NCI-H2081 treated with DMSO at 0.1 percent for 48 hours (cell line): ENCODE measurements at regions not wholly inside any gene's neighbourhood (a gene's known extent, or its start where the extent isn't known, plus 50 kb on each side); places are given as distances from the start of the nearest gene placed in this dataset.
"Not testable (repeated sequence)": the region's sequence is repeated elsewhere in the genome, so short reads cannot be mapped to it uniquely, and the experiment has no call there.

ENCODE experiments used
- DNase-seq: peaks from one replicate; lab custom pipeline; 2025; lab: John Stamatoyannopoulos, UW

DNA sequence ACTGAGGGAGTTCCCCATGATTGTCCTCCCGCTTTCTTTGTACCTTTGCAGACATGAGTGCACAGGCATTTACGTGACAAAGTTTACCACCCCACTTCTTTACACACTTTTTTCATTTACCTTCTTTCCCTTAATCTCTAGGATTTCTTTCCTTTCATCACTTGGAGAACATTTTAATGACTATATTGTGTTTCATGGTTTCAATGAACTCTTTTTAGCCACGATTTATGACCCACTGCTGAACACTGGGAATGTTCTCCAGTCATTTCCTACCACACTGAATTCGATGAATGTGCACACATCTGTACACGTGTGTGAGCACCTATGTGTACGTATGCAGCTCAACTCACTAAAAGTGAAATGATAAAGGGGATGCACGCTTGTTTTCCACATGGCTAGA, 371.7 kb upstream of the IGFBP3 start:
- no peak for DNase-seq

GRCh38 chr7:46291601-46292150, 370.6 kb upstream of the IGFBP3 start:
- DNase-seq, result no peak

DNA sequence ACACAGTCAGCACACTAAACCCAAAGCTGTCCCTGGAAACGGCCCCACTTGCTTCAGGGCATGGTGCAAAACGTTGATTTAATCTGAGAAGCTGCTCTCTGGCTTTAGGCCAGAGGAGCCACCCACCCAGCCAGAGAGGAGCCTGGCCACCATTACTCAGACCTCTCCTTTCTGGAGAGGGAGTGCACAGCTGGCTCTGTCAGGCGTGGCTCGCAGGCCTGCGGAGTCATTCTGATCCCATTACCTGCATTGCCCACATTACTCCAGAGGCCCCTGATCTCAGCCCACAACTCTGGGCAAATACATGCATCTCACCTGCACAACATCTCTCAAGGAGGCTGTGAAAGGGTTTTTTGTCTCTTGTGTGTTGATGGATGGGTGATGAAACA, 370.0 kb upstream of the IGFBP3 start:
- no peak for DNase-seq

- no peak for DNase-seq
Observed at GRCh38 chr7:46290374-46291049, 369.4 kb upstream of the IGFBP3 start.

GRCh38 chr7:46288861-46289260, 367.8 kb upstream of the IGFBP3 start:
- no peak for DNase-seq

GRCh38 chr7:46288010-46288409, 366.9 kb upstream of the IGFBP3 start:
- no peak for DNase-seq

DNA sequence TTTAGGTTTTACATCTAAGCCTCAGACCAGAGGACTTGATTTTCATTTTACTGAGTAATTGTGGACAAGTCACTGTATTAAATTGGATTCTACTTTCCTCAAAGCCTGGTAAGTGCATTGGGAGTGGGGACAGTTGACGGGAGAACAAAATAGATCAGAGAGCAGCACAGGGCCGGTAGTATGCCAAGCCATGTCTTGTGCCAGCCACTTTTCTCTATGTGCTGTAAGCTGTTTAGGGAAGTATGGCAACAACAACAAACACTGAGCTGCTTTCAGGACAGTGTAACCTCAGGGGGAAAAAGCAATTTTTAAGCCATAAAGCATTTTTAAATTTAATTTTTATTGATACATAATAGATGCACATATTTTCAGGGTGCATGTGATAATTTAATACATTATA, 365.9 kb upstream of the IGFBP3 start:
- DNase-seq, result no peak

DNA sequence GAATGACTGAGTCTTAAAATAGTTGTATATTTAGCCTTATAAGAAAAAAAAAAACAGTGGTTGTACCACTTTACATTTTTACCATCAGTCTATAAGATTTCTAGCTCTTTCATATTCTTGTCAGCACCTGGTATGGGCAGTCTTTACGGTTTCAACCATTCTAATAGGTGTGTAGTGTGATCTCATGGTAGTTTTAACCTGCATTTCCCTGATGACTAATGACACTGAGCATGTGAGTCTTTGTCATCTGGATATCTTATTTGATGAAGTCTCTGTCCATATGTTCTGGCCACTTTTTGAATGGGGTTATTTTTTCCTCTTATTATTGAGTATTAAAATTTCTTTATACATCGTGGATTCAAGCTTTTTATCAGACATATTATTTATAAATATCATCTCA, 365.3 kb upstream of the IGFBP3 start:
- no peak for DNase-seq

DNA sequence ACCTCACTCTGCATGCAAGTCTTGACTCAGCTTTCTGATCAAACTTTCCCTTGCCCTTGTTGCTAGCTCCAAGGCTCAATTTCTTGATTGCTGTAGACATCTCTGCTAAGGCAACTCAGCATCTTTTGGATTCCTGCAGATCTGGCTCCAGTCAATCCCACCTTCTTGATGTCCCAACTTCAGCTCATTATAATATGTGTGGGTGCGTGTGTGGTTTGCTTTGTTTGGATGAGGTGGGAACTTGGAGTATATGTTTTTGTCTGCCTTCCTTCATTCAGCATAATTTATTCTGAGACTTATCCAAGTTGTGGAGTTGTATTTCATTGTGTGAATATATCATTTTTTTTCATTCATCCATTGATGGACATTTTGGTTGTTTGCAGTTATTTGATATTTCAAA, 364.8 kb upstream of the IGFBP3 start:
- DNase-seq, result no peak

DNA sequence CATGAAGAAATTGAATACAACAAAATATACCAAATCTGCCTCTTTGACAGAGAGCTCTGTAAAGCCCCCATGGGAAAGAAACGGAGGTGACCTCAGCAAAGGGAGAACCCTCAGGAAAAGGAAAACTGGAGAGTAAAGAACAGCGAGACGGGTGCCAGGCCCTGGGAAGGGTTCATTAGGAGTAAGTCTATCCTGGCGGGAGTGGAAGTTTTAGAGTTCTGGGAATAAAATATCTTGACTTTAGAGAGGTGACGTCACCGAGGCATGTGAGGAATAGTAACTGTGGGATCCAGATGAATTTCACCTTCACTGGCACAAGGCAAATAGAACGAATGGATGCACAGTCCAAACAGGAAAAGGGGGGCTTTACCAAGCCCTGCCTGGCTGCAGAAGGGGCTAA, 362.8 kb upstream of the IGFBP3 start:
- DNase-seq, result no peak

DNA sequence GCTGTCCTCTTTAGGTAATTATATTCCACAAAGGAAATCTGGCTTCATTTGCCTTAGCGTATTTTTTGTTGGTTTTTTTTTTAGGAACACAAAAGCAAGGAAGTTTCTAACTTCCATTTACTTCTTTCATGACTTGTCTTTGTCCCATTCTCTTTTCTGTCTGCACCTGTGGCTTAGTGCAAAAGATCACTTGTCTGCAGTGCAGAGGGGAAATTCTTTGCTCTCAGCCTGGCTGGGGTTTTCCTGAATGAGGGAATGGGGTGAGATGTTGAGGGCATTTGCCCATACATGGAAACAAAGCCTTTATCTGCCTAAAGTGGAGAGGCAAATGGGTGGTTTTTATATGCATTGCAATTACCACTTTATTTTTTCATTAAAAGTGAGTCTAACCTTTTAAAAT, 361.1 kb upstream of the IGFBP3 start:
- no peak for DNase-seq

DNA sequence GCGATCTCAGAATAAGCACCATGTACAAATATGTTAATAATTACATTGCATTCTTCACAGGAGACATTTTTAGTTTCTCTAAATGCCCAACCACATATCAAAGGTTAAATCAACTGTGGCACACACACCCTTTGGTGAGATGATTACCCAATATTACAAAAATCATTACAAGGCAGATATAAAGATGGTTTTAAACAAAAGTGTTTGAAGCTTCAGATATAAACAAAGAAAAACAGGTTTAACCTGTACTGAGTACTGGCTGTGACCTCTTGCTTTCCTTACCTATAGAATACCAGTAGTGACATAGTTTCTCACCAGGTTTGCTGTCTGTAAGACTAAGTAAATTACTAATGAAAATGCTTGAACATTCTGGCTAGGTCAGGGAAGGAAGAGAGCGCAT, 360.0 kb upstream of the IGFBP3 start:
- DNase-seq, result no peak

- no peak for DNase-seq
Observed at GRCh38 chr7:46279290-46279689, 358.2 kb upstream of the IGFBP3 start.

- no peak for DNase-seq
Observed at GRCh38 chr7:46264646-46265045, 343.6 kb upstream of the IGFBP3 start.

DNA sequence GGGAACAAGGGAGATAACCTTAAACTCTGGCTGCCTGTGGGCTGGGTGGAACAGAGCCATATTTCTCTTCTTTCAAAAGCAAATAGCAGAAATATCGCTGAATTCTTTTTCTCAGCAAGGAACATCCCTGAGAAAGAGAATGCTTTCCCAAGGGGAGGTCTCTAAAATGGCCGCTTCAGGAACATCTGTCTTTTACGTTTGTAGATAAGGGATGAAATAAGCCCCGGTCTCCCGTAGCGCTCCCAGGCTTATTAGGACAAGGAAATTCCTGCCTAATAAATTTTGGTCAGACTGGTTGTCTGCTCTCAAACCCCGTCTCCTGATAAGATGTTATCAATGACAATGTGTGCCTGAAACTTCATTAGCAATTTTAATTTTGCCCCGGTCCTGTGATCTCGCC, 340.6 kb upstream of the IGFBP3 start:
- not testable (repeated sequence) for DNase-seq

DNA sequence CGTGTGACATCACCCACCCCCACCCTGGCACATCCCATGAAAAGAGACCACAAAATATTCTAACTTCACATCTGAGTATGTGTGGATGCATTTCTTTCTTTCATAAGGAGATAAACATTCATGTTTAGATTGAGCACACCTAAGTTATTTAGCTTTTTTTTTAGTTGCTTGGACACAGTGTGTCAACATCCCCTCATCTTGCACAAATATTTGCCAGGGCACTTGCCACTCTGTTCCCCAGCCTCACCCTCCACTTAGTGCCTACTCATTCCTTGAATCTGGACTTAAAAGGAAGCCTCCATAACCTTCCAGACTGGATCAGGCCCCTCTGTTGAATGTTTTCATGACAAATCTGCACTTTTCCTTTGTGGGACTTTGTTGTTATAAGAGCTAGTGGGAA, 338.9 kb upstream of the IGFBP3 start:
- no peak for DNase-seq

DNA sequence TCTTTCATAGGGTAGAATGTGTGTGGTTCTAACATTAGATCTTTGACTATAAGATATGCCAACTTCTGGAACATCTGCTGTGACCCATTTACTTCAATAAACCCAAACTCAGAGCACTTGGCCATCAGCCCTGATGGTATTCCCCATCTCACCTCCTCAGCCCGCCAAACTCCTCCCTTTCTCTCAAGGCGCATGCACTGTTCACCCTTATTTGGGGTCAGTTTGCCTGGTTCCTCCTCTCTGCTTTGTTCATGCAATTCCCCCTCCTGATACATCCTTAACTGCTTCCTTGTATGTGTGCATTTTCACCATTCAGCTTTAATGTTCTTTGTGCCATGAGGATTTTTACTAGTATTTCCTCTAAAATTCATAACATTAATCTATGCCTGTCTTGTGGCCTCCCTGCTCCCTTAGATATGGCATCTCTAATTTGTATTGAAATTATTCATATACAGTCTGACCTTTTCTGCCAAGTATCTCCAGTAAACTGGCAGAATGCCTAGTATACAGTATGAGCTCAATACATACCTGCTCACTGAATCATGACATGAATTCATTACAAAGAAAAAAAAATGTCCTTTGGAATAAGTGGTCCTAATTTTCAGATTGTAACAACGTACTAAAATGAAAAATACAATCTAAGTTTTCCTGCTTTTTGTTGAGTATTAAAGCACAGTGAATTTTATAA, 336.8 kb upstream of the IGFBP3 start:
- no peak for DNase-seq

GRCh38 chr7:46256870-46257661, 336.0 kb upstream of the IGFBP3 start:
- DNase-seq, result no peak

- no peak for DNase-seq
Observed at GRCh38 chr7:46253520-46253919, 332.4 kb upstream of the IGFBP3 start.

DNA sequence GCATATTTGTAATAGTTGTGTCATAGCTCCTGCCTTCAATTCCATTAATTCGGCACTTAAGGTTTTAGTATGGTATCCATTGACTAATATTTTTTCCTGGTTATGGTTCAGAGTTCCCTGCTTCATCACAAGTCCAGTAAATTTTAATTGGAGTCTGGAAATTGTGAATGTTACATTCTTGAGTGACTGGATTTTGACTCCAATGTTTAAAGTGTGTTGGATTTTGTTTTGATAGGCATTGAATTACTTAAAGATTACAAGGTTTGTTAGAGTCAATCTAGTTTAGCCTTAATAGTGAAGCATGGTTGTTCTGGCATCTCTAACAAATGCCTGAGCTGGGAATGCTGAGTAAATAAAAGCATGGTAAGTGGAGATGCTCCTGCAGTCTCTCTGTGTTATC, 326.6 kb upstream of the IGFBP3 start:
- no peak for DNase-seq

DNA sequence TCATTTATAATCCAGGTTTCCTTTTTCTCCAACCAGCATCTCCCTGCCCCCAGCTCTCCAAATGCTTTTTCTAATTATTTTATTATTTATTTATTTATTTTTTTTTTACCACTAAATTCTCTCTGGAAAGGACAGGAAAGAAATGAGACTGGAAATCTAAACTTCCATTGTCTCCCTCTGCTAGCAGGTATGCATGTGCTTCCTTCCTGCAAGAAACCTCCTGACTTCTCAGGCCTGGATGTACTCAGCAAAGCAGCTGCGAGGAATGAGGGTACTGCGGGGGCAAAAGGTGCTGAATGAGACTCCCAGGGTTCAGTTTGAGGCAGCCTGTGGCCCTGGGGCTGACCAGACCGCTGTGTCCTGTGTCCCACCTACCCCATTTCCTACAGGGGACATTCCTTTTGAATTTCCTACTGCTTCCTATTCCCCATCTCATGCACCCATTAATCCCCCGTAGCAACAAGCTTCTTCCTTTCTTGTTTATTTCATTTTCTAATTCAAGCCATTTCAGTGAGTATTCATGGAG, 324.6 kb upstream of the IGFBP3 start:
- no peak for DNase-seq

DNA sequence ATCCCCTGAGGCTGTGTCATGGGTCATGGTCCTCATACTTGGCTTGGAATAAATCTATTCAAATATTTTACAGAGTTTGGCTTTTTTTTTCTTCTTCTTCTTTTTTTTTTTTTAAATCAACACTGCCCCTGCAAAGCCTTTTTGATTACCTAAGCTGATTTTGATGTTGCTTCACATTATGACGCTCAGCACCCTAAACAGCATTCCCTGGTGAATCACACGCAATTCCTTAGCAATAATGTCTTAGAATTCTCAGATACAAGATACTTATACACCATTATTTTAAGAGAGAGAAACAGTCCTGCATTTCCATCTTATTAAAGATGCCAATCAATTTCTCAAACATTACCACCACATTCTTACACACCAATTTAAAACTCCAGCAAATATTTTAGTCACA, 323.7 kb upstream of the IGFBP3 start:
- no peak for DNase-seq

GRCh38 chr7:46243406-46243805, 322.3 kb upstream of the IGFBP3 start:
- no peak for DNase-seq
